SK-N-MC (cell line): ENCODE measurements at regions not wholly inside any gene's neighbourhood (a gene's known extent, or its start where the extent isn't known, plus 50 kb on each side); places are given as distances from the start of the nearest gene placed in this dataset.

Experiments used
- DNase-seq: peaks from one replicate; pipeline ENCODE4 v3.0.0-alpha.2; 2011; ENCODE audit warnings: low read depth, low spot score
- H3K27ac ChIP-seq: fragments of 200-600 bp; sonication (generic); 2 replicates; pipeline ENCODE4 v1.5.1; 2016; ENCODE audit warnings: mixed run types
- H3K36me3 ChIP-seq: fragments of 200-600 bp; sonication (generic); 2 replicates; pipeline ENCODE4 v1.6.1; 2017; ENCODE audit warnings: antibody characterized with exemption, low read length, mixed read lengths; ENCODE audit not compliant: insufficient read depth
- H3K4me3 ChIP-seq: fragments of 200-600 bp; sonication (generic); 2 replicates; pipeline ENCODE4 v1.5.1; 2016
- H3K9ac ChIP-seq: fragments of 200-600 bp; sonication (generic); 2 replicates; pipeline ENCODE4 v1.8.0; 2017; ENCODE audit warnings: mixed run types, mixed read lengths; ENCODE audit not compliant: insufficient read length
- H3K9me3 ChIP-seq: fragments of 200-600 bp; sonication (generic); 2 replicates; pipeline ENCODE4 v1.6.1; 2017; ENCODE audit warnings: low read depth, mild to moderate bottlenecking, antibody characterized with exemption, low read length, moderate library complexity, mixed read lengths
- EZH2 ChIP-seq: fragments of 200-600 bp; sonication (generic); IDR thresholded peaks from one replicate; pipeline ENCODE4 v1.6.1; 2017; ENCODE audit warnings: antibody characterized with exemption
- FOXP2 ChIP-seq: optimal IDR thresholded peaks from 2 replicates; pipeline ENCODE3; 2011; ENCODE audit warnings: mild to moderate bottlenecking, moderate library complexity; ENCODE audit not compliant: insufficient read depth; ENCODE audit errors: extremely low read length, control extremely low read depth
- POLR2AphosphoS5 ChIP-seq: IDR thresholded peaks from 2 replicates; pipeline ENCODE4 v1.6.1; 2012; ENCODE audit warnings: mild to moderate bottlenecking, low read depth, low read length, borderline replicate concordance

GRCh38 chr10:65194126-65194525 lies 1672.9 kb downstream of the REEP3 start:
- H3K27ac ChIP-seq: no peak overlapping the region
- no peak for TF ChIP-seq POLR2AphosphoS5
- no peak for TF ChIP-seq FOXP2
- no peak for TF ChIP-seq EZH2
- no peak overlapping the region for H3K9ac ChIP-seq
- H3K36me3 ChIP-seq: no peaks in the 10 kb centered on the region
- H3K4me3 ChIP-seq: no peak overlapping the region
- no peaks in the 10 kb centered on the region for H3K9me3 ChIP-seq
- DNase-seq: no peak

GRCh38 chr10:65194555-65194954 lies 1673.4 kb downstream of the REEP3 start:
- no peak overlapping the region for H3K27ac ChIP-seq

GRCh38 chr10:65196111-65196510 lies 1674.9 kb downstream of the REEP3 start:
- no peak overlapping the region for H3K4me3 ChIP-seq
- no peak overlapping the region for H3K9ac ChIP-seq
- H3K27ac ChIP-seq: no peak overlapping the region
- no peak for DNase-seq
- no peaks in the 10 kb centered on the region for H3K9me3 ChIP-seq
- TF ChIP-seq EZH2 (no peak), FOXP2 (no peak), POLR2AphosphoS5 (no peak)
- no peaks in the 10 kb centered on the region for H3K36me3 ChIP-seq

More at GRCh38 chr10:65194555-65194954, 1673.4 kb downstream of the REEP3 start:
- Histone ChIP-seq H3K4me3 (no peak overlapping the region), H3K9me3 (no peaks in the 10 kb centered on the region), H3K9ac (no peak overlapping the region), H3K36me3 (no peaks in the 10 kb centered on the region)
- TF ChIP-seq POLR2AphosphoS5 (no peak), FOXP2 (no peak), EZH2 (no peak)
- DNase-seq: no peak

- H3K27ac ChIP-seq: no peak overlapping the region
- no peak for TF ChIP-seq POLR2AphosphoS5
- no peak for TF ChIP-seq FOXP2
- no peak for TF ChIP-seq EZH2
- DNase-seq: no peak
- H3K9ac ChIP-seq: no peak overlapping the region
- no peak overlapping the region for H3K4me3 ChIP-seq
- no peaks in the 10 kb centered on the region for H3K36me3 ChIP-seq
- no peaks in the 10 kb centered on the region for H3K9me3 ChIP-seq
Measured at GRCh38 chr10:65197935-65198334, 1676.7 kb downstream of the REEP3 start.

- Histone ChIP-seq H3K27ac (no peak overlapping the region), H3K36me3 (no peaks in the 10 kb centered on the region), H3K9ac (no peak overlapping the region), H3K4me3 (no peak overlapping the region), H3K9me3 (no peaks in the 10 kb centered on the region)
- TF ChIP-seq EZH2 (no peak), FOXP2 (no peak), POLR2AphosphoS5 (no peak)
- DNase-seq: no peak
Measured at GRCh38 chr10:65201491-65201890, 1680.3 kb downstream of the REEP3 start.

GRCh38 chr10:65204999-65205398 lies 1683.8 kb downstream of the REEP3 start:
- DNase-seq: no peak
- H3K36me3 ChIP-seq: no peaks in the 10 kb centered on the region
- H3K9ac ChIP-seq: no peak overlapping the region
- H3K4me3 ChIP-seq: no peak overlapping the region
- H3K27ac ChIP-seq: no peak overlapping the region
- H3K9me3 ChIP-seq: no peaks in the 10 kb centered on the region
- no peak for TF ChIP-seq POLR2AphosphoS5
- no peak for TF ChIP-seq FOXP2
- TF ChIP-seq EZH2: no peak

- no peak for TF ChIP-seq EZH2
- no peak for TF ChIP-seq POLR2AphosphoS5
- H3K9ac ChIP-seq: no peak overlapping the region
- H3K27ac ChIP-seq: no peak overlapping the region
- H3K9me3 ChIP-seq: no peaks in the 10 kb centered on the region
- H3K36me3 ChIP-seq: no peaks in the 10 kb centered on the region
- no peak for DNase-seq
- H3K4me3 ChIP-seq: no peak overlapping the region
Measured at GRCh38 chr10:65213170-65213569, 1692.0 kb downstream of the REEP3 start.

GRCh38 chr10:65219444-65219843 lies 1698.2 kb downstream of the REEP3 start:
- H3K27ac ChIP-seq: no peak overlapping the region
- H3K4me3 ChIP-seq: no peak overlapping the region
- H3K9ac ChIP-seq: no peak overlapping the region
- H3K36me3 ChIP-seq: no peaks in the 10 kb centered on the region
- H3K9me3 ChIP-seq: no peaks in the 10 kb centered on the region
- no peak for TF ChIP-seq EZH2
- no peak for TF ChIP-seq POLR2AphosphoS5
- TF ChIP-seq FOXP2: no peak
- no peak for DNase-seq

- TF ChIP-seq POLR2AphosphoS5: no peak
- TF ChIP-seq EZH2: no peak
- no peak for TF ChIP-seq FOXP2
- no peak overlapping the region for H3K9ac ChIP-seq
- H3K27ac ChIP-seq: no peak overlapping the region
- DNase-seq: no peak
- no peaks in the 10 kb centered on the region for H3K9me3 ChIP-seq
- no peaks in the 10 kb centered on the region for H3K36me3 ChIP-seq
- no peak overlapping the region for H3K4me3 ChIP-seq
Measured at GRCh38 chr10:65231148-65231547, 1694.7 kb upstream of the LRRTM3 start.
